Neural progenitor cell (in vitro differentiated cells): ENCODE measurements at regions not wholly inside any gene's neighbourhood (a gene's known extent, or its start where the extent isn't known, plus 50 kb on each side); places are given as distances from the start of the nearest gene placed in this dataset.

Source experiments
- DNase-seq: peaks from one replicate; pipeline ENCODE4 v3.0.0-alpha.2; 2016; ENCODE audit warnings: low spot score
- H2AFZ ChIP-seq: fragments of 200-600 bp; sonication (generic); replicated peaks from 2 replicates; pipeline ENCODE4 v1.6.1; 2016; ENCODE audit warnings: antibody characterized with exemption
- H3F3A ChIP-seq: fragments of 200-600 bp; sonication (generic); 2 replicates; pipeline ENCODE4 v1.6.1; 2016; ENCODE audit warnings: antibody characterized with exemption, low read depth
- H3K27ac ChIP-seq: fragments of 200-600 bp; sonication (generic); 2 replicates; pipeline ENCODE4 v1.5.1; 2016; ENCODE audit warnings: mild to moderate bottlenecking
- H3K27me3 ChIP-seq: fragments of 200-600 bp; sonication (generic); 2 replicates; pipeline ENCODE4 v1.6.1; 2016; ENCODE audit warnings: mild to moderate bottlenecking, moderate library complexity
- H3K36me3 ChIP-seq: fragments of 200-600 bp; sonication (generic); 2 replicates; pipeline ENCODE4 v1.5.1; 2016
- H3K4me1 ChIP-seq: fragments of 200-600 bp; sonication (generic); 2 replicates; pipeline ENCODE4 v1.6.1; 2016; ENCODE audit warnings: mixed run types
- H3K4me2 ChIP-seq: fragments of 200-600 bp; sonication (generic); 2 replicates; pipeline ENCODE4 v1.6.1; 2016
- H3K4me3 ChIP-seq: fragments of 200-600 bp; sonication (generic); 2 replicates; pipeline ENCODE4 v1.5.1; 2016
- H3K79me2 ChIP-seq: fragments of 200-600 bp; sonication (generic); 2 replicates; pipeline ENCODE4 v1.6.1; 2016; ENCODE audit warnings: low read depth
- H3K9ac ChIP-seq: fragments of 200-600 bp; sonication (generic); 2 replicates; pipeline ENCODE4 v1.6.1; 2016
- H3K9me3 ChIP-seq: fragments of 200-600 bp; sonication (generic); 2 replicates; pipeline ENCODE4 v1.5.1; 2016; ENCODE audit warnings: low read depth
- H4K20me1 ChIP-seq: fragments of 200-600 bp; sonication (generic); 2 replicates; pipeline ENCODE4 v1.6.1; 2016; ENCODE audit warnings: low read depth
- H3K27ac Mint-ChIP-seq: 3 replicates; pipeline ENCODE4 v1.8.0; 2021; ENCODE audit warnings: mixed read lengths
- H3K27me3 Mint-ChIP-seq: 2 replicates; pipeline ENCODE4 v1.8.0; 2022; ENCODE audit warnings: low read depth, mild to moderate bottlenecking, inconsistent platforms, moderate library complexity, mixed read lengths; ENCODE audit not compliant: insufficient read depth
- H3K36me3 Mint-ChIP-seq: 3 replicates; pipeline ENCODE4 v1.8.0; 2021; ENCODE audit warnings: mixed read lengths
- H3K4me1 Mint-ChIP-seq: 3 replicates; pipeline ENCODE4 v1.8.0; 2021; ENCODE audit warnings: mixed read lengths
- H3K4me3 Mint-ChIP-seq: 3 replicates; pipeline ENCODE4 v1.8.0; 2021; ENCODE audit warnings: mild to moderate bottlenecking, moderate library complexity, mixed read lengths
- H3K9me3 Mint-ChIP-seq: 3 replicates; pipeline ENCODE4 v1.8.0; 2020; ENCODE audit warnings: mixed read lengths
- CTCF ChIP-seq: fragments of 200-600 bp; sonication (generic); IDR thresholded peaks from 2 replicates; pipeline ENCODE4 v1.5.1; 2017; ENCODE audit warnings: antibody characterized with exemption, mild to moderate bottlenecking
- EZH2 ChIP-seq: fragments of 200-600 bp; sonication (generic); IDR thresholded peaks from 2 replicates; pipeline ENCODE4 v1.6.1; 2017; ENCODE audit warnings: antibody characterized with exemption, mild to moderate bottlenecking, moderate library complexity
- EZH2phosphoT487 ChIP-seq: fragments of 200-600 bp; sonication (generic); IDR thresholded peaks from 2 replicates; pipeline ENCODE4 v1.6.1; 2017; ENCODE audit warnings: antibody characterized with exemption

- H3K4me1 Mint-ChIP-seq, result peaks cover 36% of the 10 kb centered on the region
- peaks cover 16% of the 10 kb centered on the region for H3K27me3 Mint-ChIP-seq
- no peaks in the 10 kb centered on the region for H3K36me3 Mint-ChIP-seq
- Histone ChIP-seq H3F3A (no peaks in the 10 kb centered on the region), H3K9ac (no peak overlapping the region), H3K36me3 (no peaks in the 10 kb centered on the region), H3K4me1 (peaks cover 4% of the 10 kb centered on the region), H3K27ac (no peak overlapping the region), H2AFZ (no peak overlapping the region), H3K27me3 (no peaks in the 10 kb centered on the region), H3K4me2 (no peak overlapping the region), H3K9me3 (no peaks in the 10 kb centered on the region), H4K20me1 (no peaks in the 10 kb centered on the region), H3K4me3 (no peak overlapping the region), H3K79me2 (no peaks in the 10 kb centered on the region)
- H3K27ac Mint-ChIP-seq, result no peak overlapping the region
- TF ChIP-seq EZH2 (no peak), EZH2phosphoT487 (no peak), CTCF (no peak)
- peaks cover 8% of the 10 kb centered on the region for H3K9me3 Mint-ChIP-seq
- H3K4me3 Mint-ChIP-seq, result no peak overlapping the region
- DNase-seq, result no peak
Measured at GRCh38 chr6:43973357-43973756, 153.9 kb downstream of the MRPL14 start.

DNA sequence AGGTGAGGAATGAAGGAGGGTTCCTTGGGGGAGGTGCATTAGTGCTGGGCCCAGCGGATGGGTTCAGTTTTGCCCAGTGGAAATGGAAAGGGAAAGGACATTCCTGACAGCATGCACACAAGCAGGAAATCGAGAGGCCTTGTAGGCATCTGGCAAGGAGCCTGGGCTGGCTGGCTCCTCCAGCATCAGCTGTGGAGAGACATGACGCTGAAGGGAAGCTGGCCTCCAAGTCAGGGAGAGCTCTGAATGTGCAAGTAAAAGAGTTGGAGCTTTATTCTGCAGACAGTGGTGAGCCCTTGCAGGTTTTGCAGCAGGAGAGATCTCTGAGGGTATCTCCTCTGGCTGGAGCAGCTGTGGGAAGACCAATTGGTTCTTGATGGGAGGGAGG is 154.3 kb downstream of the MRPL14 start:
- TF ChIP-seq CTCF (no peak), EZH2 (no peak), EZH2phosphoT487 (no peak)
- Mint-ChIP-seq H3K9me3 (peaks cover 8% of the 10 kb centered on the region), H3K4me3 (peak overlapping the region; percentile 21), H3K27ac (peak overlapping the region; percentile 5), H3K27me3 (peaks cover 16% of the 10 kb centered on the region), H3K36me3 (no peaks in the 10 kb centered on the region), H3K4me1 (peaks cover 40% of the 10 kb centered on the region)
- H3K9ac ChIP-seq, result no peak overlapping the region
- H3K4me2 ChIP-seq, result no peak overlapping the region
- no peaks in the 10 kb centered on the region for H3K36me3 ChIP-seq
- no peak for DNase-seq
- no peak overlapping the region for H2AFZ ChIP-seq
- H4K20me1 ChIP-seq, result no peaks in the 10 kb centered on the region
- no peaks in the 10 kb centered on the region for H3K27me3 ChIP-seq
- peaks cover 8% of the 10 kb centered on the region for H3K4me1 ChIP-seq
- no peaks in the 10 kb centered on the region for H3F3A ChIP-seq
- H3K9me3 ChIP-seq, result no peaks in the 10 kb centered on the region
- H3K27ac ChIP-seq, result no peak overlapping the region
- H3K4me3 ChIP-seq, result no peak overlapping the region
- H3K79me2 ChIP-seq, result no peaks in the 10 kb centered on the region

GRCh38 chr6:43972179-43972912 is 154.9 kb downstream of the MRPL14 start:
- no peak overlapping the region for H3K4me3 ChIP-seq
- H3K9me3 ChIP-seq, result no peaks in the 10 kb centered on the region
- H3K27me3 ChIP-seq, result no peaks in the 10 kb centered on the region
- Mint-ChIP-seq H3K27ac (peak overlapping the region; percentile 21), H3K4me3 (peak overlapping the region; percentile 21), H3K27me3 (peaks cover 15% of the 10 kb centered on the region), H3K4me1 (peaks cover 43% of the 10 kb centered on the region), H3K9me3 (peaks cover 8% of the 10 kb centered on the region), H3K36me3 (no peaks in the 10 kb centered on the region)
- H3K9ac ChIP-seq, result no peak overlapping the region
- no peak overlapping the region for H3K27ac ChIP-seq
- H2AFZ ChIP-seq, result no peak overlapping the region
- peaks cover 8% of the 10 kb centered on the region for H3K4me1 ChIP-seq
- TF ChIP-seq EZH2, result no peak
- no peak for TF ChIP-seq EZH2phosphoT487
- no peak for TF ChIP-seq CTCF
- no peaks in the 10 kb centered on the region for H3K79me2 ChIP-seq
- no peak for DNase-seq
- no peaks in the 10 kb centered on the region for H3F3A ChIP-seq
- H3K36me3 ChIP-seq, result no peaks in the 10 kb centered on the region
- H4K20me1 ChIP-seq, result no peaks in the 10 kb centered on the region
- H3K4me2 ChIP-seq, result no peak overlapping the region
